ENCODE measurements at regions not wholly inside any gene's neighbourhood (a gene's known extent, or its start where the extent isn't known, plus 50 kb on each side); places are given as distances from the start of the nearest gene placed in this dataset.

- Histone ChIP-seq H2BK15ac (ENCODE audit: low read depth, poor library complexity, severe bottlenecking) (no peak overlapping the region), H3K36me3 (ENCODE audit: control insufficient read depth in 1 of 2, insufficient read depth in 2 of 2, low read depth in 1 of 2, low read length in 2 of 2) (no peaks in the 10 kb centered on the region), H3K4me1 (ENCODE audit: control insufficient read depth, insufficient read depth, low read depth, low read length) (peaks cover 1% of the 10 kb centered on the region), H3K27ac (ENCODE audit: low read length, poor library complexity, severe bottlenecking) (no peak overlapping the region), H2BK5ac (ENCODE audit: low read depth, low read length, poor library complexity, severe bottlenecking) (no peak overlapping the region), H2AK5ac (ENCODE audit: low read length, severe bottlenecking) (no peak overlapping the region), H3K14ac (ENCODE audit: low read length in 2 of 2) (no peak overlapping the region), H2BK12ac (ENCODE audit: low read length in 2 of 2) (no peak overlapping the region), H3K4me2 (ENCODE audit: low read length, poor library complexity, severe bottlenecking) (no peak overlapping the region), H3K9me3 (ENCODE audit: control insufficient read depth, low read length) (no peaks in the 10 kb centered on the region), H4K91ac (ENCODE audit: low read length) (no peak overlapping the region), H2AFZ (ENCODE audit: low read depth, low read length) (no peak overlapping the region), H3K9ac (ENCODE audit: low read length) (no peak overlapping the region), H4K8ac (ENCODE audit: low read length) (no peak overlapping the region), H3K4ac (ENCODE audit: low read depth in 1 of 2, low read length in 2 of 2) (no peak overlapping the region), H3K23ac (ENCODE audit: low read length in 2 of 2) (no peak overlapping the region), H3K4me3 (ENCODE audit: insufficient read depth in 1 of 2, low read depth in 1 of 2, low read length in 2 of 2) (no peak overlapping the region), H3K79me1 (replicated peaks; ENCODE audit: low read length, poor library complexity, severe bottlenecking) (no peaks in the 10 kb centered on the region), H3K18ac (ENCODE audit: low read depth in 1 of 2, low read length in 2 of 2) (no peak overlapping the region), H3K27me3 (ENCODE audit: control insufficient read depth in 1 of 2, insufficient read depth in 1 of 2, low read length in 2 of 2) (no peaks in the 10 kb centered on the region), H2BK120ac (ENCODE audit: low read depth, low read length) (no peak overlapping the region)
- WGBS: no CpG with 5 or more reads among the region's 1 CpG
- DNase-seq: no peak
Measured at GRCh38 chr4:177974461-177974860, 532.2 kb upstream of the AGA start.

- peak; percentile 0 for DNase-seq
- no peak overlapping the region for H3K27ac ChIP-seq (ENCODE audit: low read length, poor library complexity, severe bottlenecking)
- no peak overlapping the region for H4K8ac ChIP-seq (ENCODE audit: low read length)
- no peak overlapping the region for H2BK15ac ChIP-seq (ENCODE audit: low read depth, poor library complexity, severe bottlenecking)
- H3K23ac ChIP-seq (ENCODE audit: low read length in 2 of 2): no peak overlapping the region
- WGBS: 56% methylated on average over 2 of the region's 2 CpGs
- no peak overlapping the region for H3K4me3 ChIP-seq (ENCODE audit: insufficient read depth in 1 of 2, low read depth in 1 of 2, low read length in 2 of 2)
- no peak overlapping the region for H2BK12ac ChIP-seq (ENCODE audit: low read length in 2 of 2)
- no peaks in the 10 kb centered on the region for H3K79me1 ChIP-seq (replicated peaks; ENCODE audit: low read length, poor library complexity, severe bottlenecking)
- H3K9ac ChIP-seq (ENCODE audit: low read length): no peak overlapping the region
- no peak overlapping the region for H3K14ac ChIP-seq (ENCODE audit: low read length in 2 of 2)
- H3K9me3 ChIP-seq (ENCODE audit: control insufficient read depth, low read length): no peaks in the 10 kb centered on the region
- H2BK5ac ChIP-seq (ENCODE audit: low read depth, low read length, poor library complexity, severe bottlenecking): no peak overlapping the region
- H4K91ac ChIP-seq (ENCODE audit: low read length): no peak overlapping the region
- no peak overlapping the region for H3K18ac ChIP-seq (ENCODE audit: low read depth in 1 of 2, low read length in 2 of 2)
- no peak overlapping the region for H2BK120ac ChIP-seq (ENCODE audit: low read depth, low read length)
- H3K27me3 ChIP-seq (ENCODE audit: control insufficient read depth in 1 of 2, insufficient read depth in 1 of 2, low read length in 2 of 2): no peaks in the 10 kb centered on the region
- H3K4ac ChIP-seq (ENCODE audit: low read depth in 1 of 2, low read length in 2 of 2): no peak overlapping the region
- H3K4me1 ChIP-seq (ENCODE audit: control insufficient read depth, insufficient read depth, low read depth, low read length): peaks cover 1% of the 10 kb centered on the region
- no peaks in the 10 kb centered on the region for H3K36me3 ChIP-seq (ENCODE audit: control insufficient read depth in 1 of 2, insufficient read depth in 2 of 2, low read depth in 1 of 2, low read length in 2 of 2)
- no peak overlapping the region for H2AK5ac ChIP-seq (ENCODE audit: low read length, severe bottlenecking)
- H3K4me2 ChIP-seq (ENCODE audit: low read length, poor library complexity, severe bottlenecking): no peak overlapping the region
- no peak overlapping the region for H2AFZ ChIP-seq (ENCODE audit: low read depth, low read length)
Measured at GRCh38 chr4:177975315-177975987, 533.2 kb upstream of the AGA start.

- H3K27me3 ChIP-seq (ENCODE audit: control insufficient read depth in 1 of 2, insufficient read depth in 1 of 2, low read length in 2 of 2): no peaks in the 10 kb centered on the region
- no peak overlapping the region for H2BK12ac ChIP-seq (ENCODE audit: low read length in 2 of 2)
- no peak overlapping the region for H3K27ac ChIP-seq (ENCODE audit: low read length, poor library complexity, severe bottlenecking)
- H2AK5ac ChIP-seq (ENCODE audit: low read length, severe bottlenecking): no peak overlapping the region
- H2BK15ac ChIP-seq (ENCODE audit: low read depth, poor library complexity, severe bottlenecking): no peak overlapping the region
- no peak overlapping the region for H3K4me3 ChIP-seq (ENCODE audit: insufficient read depth in 1 of 2, low read depth in 1 of 2, low read length in 2 of 2)
- H3K4ac ChIP-seq (ENCODE audit: low read depth in 1 of 2, low read length in 2 of 2): no peak overlapping the region
- H3K4me2 ChIP-seq (ENCODE audit: low read length, poor library complexity, severe bottlenecking): no peak overlapping the region
- H3K4me1 ChIP-seq (ENCODE audit: control insufficient read depth, insufficient read depth, low read depth, low read length): no peaks in the 10 kb centered on the region
- H3K36me3 ChIP-seq (ENCODE audit: control insufficient read depth in 1 of 2, insufficient read depth in 2 of 2, low read depth in 1 of 2, low read length in 2 of 2): no peaks in the 10 kb centered on the region
- no peak overlapping the region for H3K18ac ChIP-seq (ENCODE audit: low read depth in 1 of 2, low read length in 2 of 2)
- no peak for DNase-seq
- H2AFZ ChIP-seq (ENCODE audit: low read depth, low read length): no peak overlapping the region
- no peak overlapping the region for H2BK120ac ChIP-seq (ENCODE audit: low read depth, low read length)
- no peaks in the 10 kb centered on the region for H3K9me3 ChIP-seq (ENCODE audit: control insufficient read depth, low read length)
- H4K8ac ChIP-seq (ENCODE audit: low read length): no peak overlapping the region
- 100% methylated on average over 1 of the region's 1 CpG for WGBS
- no peak overlapping the region for H3K9ac ChIP-seq (ENCODE audit: low read length)
- H2BK5ac ChIP-seq (ENCODE audit: low read depth, low read length, poor library complexity, severe bottlenecking): no peak overlapping the region
- no peak overlapping the region for H4K91ac ChIP-seq (ENCODE audit: low read length)
- H3K23ac ChIP-seq (ENCODE audit: low read length in 2 of 2): no peak overlapping the region
- H3K14ac ChIP-seq (ENCODE audit: low read length in 2 of 2): no peak overlapping the region
- H3K79me1 ChIP-seq (replicated peaks; ENCODE audit: low read length, poor library complexity, severe bottlenecking): no peaks in the 10 kb centered on the region
Measured at GRCh38 chr4:177986236-177986635, 544.0 kb upstream of the AGA start.

DNA sequence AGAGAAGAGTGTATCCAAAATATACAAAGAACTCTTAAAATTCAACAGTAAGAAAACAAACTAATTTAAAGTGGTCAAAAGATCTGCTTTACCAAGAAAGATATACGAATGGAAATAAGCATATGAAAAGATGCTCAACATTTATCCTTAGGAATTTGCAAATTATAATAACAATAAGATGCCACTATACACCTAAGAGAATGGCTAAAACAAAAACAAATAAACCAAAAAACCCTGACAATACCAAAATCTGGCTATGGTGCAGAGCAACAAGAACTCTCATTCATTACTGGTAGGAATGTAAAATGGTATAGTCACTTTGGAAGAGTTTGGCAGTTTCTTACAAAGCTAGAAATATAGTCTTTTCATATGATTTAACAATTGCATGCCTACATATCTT lies 545.7 kb upstream of the AGA start:
- Histone ChIP-seq H4K91ac (ENCODE audit: low read length) (no peak overlapping the region), H3K9me3 (ENCODE audit: control insufficient read depth, low read length) (no peaks in the 10 kb centered on the region), H3K14ac (ENCODE audit: low read length in 2 of 2) (no peak overlapping the region), H2BK120ac (ENCODE audit: low read depth, low read length) (no peak overlapping the region), H3K23ac (ENCODE audit: low read length in 2 of 2) (no peak overlapping the region), H2AFZ (ENCODE audit: low read depth, low read length) (no peak overlapping the region), H3K18ac (ENCODE audit: low read depth in 1 of 2, low read length in 2 of 2) (no peak overlapping the region), H3K4me3 (ENCODE audit: insufficient read depth in 1 of 2, low read depth in 1 of 2, low read length in 2 of 2) (no peak overlapping the region), H2BK12ac (ENCODE audit: low read length in 2 of 2) (no peak overlapping the region), H3K4me1 (ENCODE audit: control insufficient read depth, insufficient read depth, low read depth, low read length) (no peaks in the 10 kb centered on the region), H4K8ac (ENCODE audit: low read length) (no peak overlapping the region), H3K4ac (ENCODE audit: low read depth in 1 of 2, low read length in 2 of 2) (no peak overlapping the region), H2AK5ac (ENCODE audit: low read length, severe bottlenecking) (no peak overlapping the region), H3K4me2 (ENCODE audit: low read length, poor library complexity, severe bottlenecking) (no peak overlapping the region), H2BK5ac (ENCODE audit: low read depth, low read length, poor library complexity, severe bottlenecking) (no peak overlapping the region), H2BK15ac (ENCODE audit: low read depth, poor library complexity, severe bottlenecking) (no peak overlapping the region), H3K36me3 (ENCODE audit: control insufficient read depth in 1 of 2, insufficient read depth in 2 of 2, low read depth in 1 of 2, low read length in 2 of 2) (no peaks in the 10 kb centered on the region), H3K79me1 (replicated peaks; ENCODE audit: low read length, poor library complexity, severe bottlenecking) (no peaks in the 10 kb centered on the region), H3K27ac (ENCODE audit: low read length, poor library complexity, severe bottlenecking) (no peak overlapping the region), H3K27me3 (ENCODE audit: control insufficient read depth in 1 of 2, insufficient read depth in 1 of 2, low read length in 2 of 2) (no peaks in the 10 kb centered on the region), H3K9ac (ENCODE audit: low read length) (no peak overlapping the region)
- WGBS: no CpG with 5 or more reads among the region's 1 CpG
- no peak for DNase-seq

Data from mesenchymal stem cell (in vitro differentiated cells and primary cell).